ENCODE measurements at regions not wholly inside any gene's neighbourhood (a gene's known extent, or its start where the extent isn't known, plus 50 kb on each side); places are given as distances from the start of the nearest gene placed in this dataset.

GRCh38 chr11:64461081-64461480 lies 94.7 kb upstream of the SLC22A11 start:
- TF ChIP-seq EZH2 (optimal IDR thresholded peaks at IDR 0.05; ENCODE audit: low read depth, low read length) (no peak), CTCF (IDR thresholded peaks at IDR 0.05; ENCODE audit: low read length) (no peak), EZH2phosphoT487 (IDR thresholded peaks at IDR 0.05; ENCODE audit: low read length) (no peak)

Data from MM.1S (cell line).